Vagina (tissue), 2 donors: ENCODE measurements at regions not wholly inside any gene's neighbourhood (a gene's known extent, or its start where the extent isn't known, plus 50 kb on each side); places are given as distances from the start of the nearest gene placed in this dataset.

ENCODE experiments used
- DNase-seq, 2 donors: peaks; one replicate each; pipeline ENCODE4 v3.0.0-alpha.2; 2017; ENCODE audit errors: extremely low spot score in 2 of 2
- H3K27ac ChIP-seq: fragments of 200-600 bp; sonication (generic); one replicate; pipeline ENCODE4 v1.5.1; 2019
- H3K27me3 ChIP-seq: fragments of 200-600 bp; sonication (generic); one replicate; pipeline ENCODE4 v1.5.1; 2019
- H3K36me3 ChIP-seq, 2 donors: fragments of 200-600 bp; sonication (generic); one replicate each; pipeline ENCODE4 v1.5.1; 2017 to 2019
- H3K4me1 ChIP-seq: fragments of 200-600 bp; sonication (generic); one replicate; pipeline ENCODE4 v1.5.1; 2019
- H3K4me3 ChIP-seq, 2 donors: fragments of 200-600 bp; sonication (generic); 1 replicate in 1 of 2; 2 replicates in 1 of 2; pipeline ENCODE4 v1.5.1; 2016 to 2019
- H3K9me3 ChIP-seq: fragments of 200-600 bp; sonication (generic); one replicate; pipeline ENCODE4 v1.5.1; 2019
- CTCF ChIP-seq, 3 experiments: fragments of 450-650 bp in 2 of 3; fragments of 200-600 bp in 1 of 3; sonication (generic) in 1 of 3; IDR thresholded peaks; one replicate each; pipeline ENCODE4 v1.5.1; 2017 to 2019; ENCODE audit warnings: antibody characterized with exemption in 3 of 3, mild to moderate bottlenecking in 2 of 3, moderate library complexity in 2 of 3
- POLR2A ChIP-seq, 2 donors: fragments of 450-650 bp; IDR thresholded peaks; one replicate each; pipeline ENCODE4 v1.6.1; 2017; ENCODE audit warnings: antibody characterized with exemption in 2 of 2, mild to moderate bottlenecking in 2 of 2, moderate library complexity in 2 of 2
- POLR2AphosphoS5 ChIP-seq, 2 donors: sonication (generic); formaldehyde crosslinking; IDR thresholded peaks; one replicate each; pipeline ENCODE4 v1.9.0; 2017; ENCODE audit warnings: antibody characterized with exemption in 2 of 2, mild to moderate bottlenecking in 2 of 2, low read depth in 1 of 2; ENCODE audit not compliant: insufficient read depth in 1 of 2
- intact Hi-C: fragments of 100-400 bp; cut with DNase I; formaldehyde crosslinking; loops from one replicate; pipeline ENCODE4 v1.15.1; 2023

- peak; percentile 44 to 62 (median 60) for TF ChIP-seq CTCF (IDR thresholded peaks at IDR 0.05)
- TF ChIP-seq POLR2AphosphoS5 (IDR thresholded peaks at IDR 0.05; ENCODE audit: insufficient read depth in 1 of 2, low read depth in 1 of 2): no peak
- Histone ChIP-seq H3K36me3 (no peaks in the 10 kb centered on the region), H3K27me3 (no peaks in the 10 kb centered on the region), H3K4me3 (no peak overlapping the region), H3K27ac (no peak overlapping the region), H3K9me3 (no peaks in the 10 kb centered on the region), H3K4me1 (peaks cover 23% of the 10 kb centered on the region)
- no peak for DNase-seq
- intact Hi-C loops: loop anchor here (10.0 kb wide), 2 partner anchors 981 to 1071 kb away; no protein-coding TSS in a partner anchor
Observed at GRCh38 chr9:115593587-115594091, 475.7 kb upstream of the TNC start.

GRCh38 chr9:115594557-115594956 lies 476.6 kb upstream of the TNC start:
- no peaks in the 10 kb centered on the region for H3K9me3 ChIP-seq
- H3K4me3 ChIP-seq: no peak overlapping the region
- TF ChIP-seq POLR2A (IDR thresholded peaks at IDR 0.05) (no peak), CTCF (IDR thresholded peaks at IDR 0.05) (no peak), POLR2AphosphoS5 (IDR thresholded peaks at IDR 0.05; ENCODE audit: insufficient read depth in 1 of 2, low read depth in 1 of 2) (no peak)
- no peaks in the 10 kb centered on the region for H3K27me3 ChIP-seq
- intact Hi-C loops: loop anchor here (10.0 kb wide), 2 partner anchors 980 to 1070 kb away; no protein-coding TSS in a partner anchor
- DNase-seq: no peak
- H3K36me3 ChIP-seq: no peaks in the 10 kb centered on the region
- peaks cover 23% of the 10 kb centered on the region for H3K4me1 ChIP-seq
- no peak overlapping the region for H3K27ac ChIP-seq

GRCh38 chr9:115596021-115596745 lies 478.2 kb upstream of the TNC start:
- DNase-seq: no peak
- TF ChIP-seq CTCF (IDR thresholded peaks at IDR 0.05) (no peak), POLR2AphosphoS5 (IDR thresholded peaks at IDR 0.05; ENCODE audit: insufficient read depth in 1 of 2, low read depth in 1 of 2) (no peak)
- H3K4me1 ChIP-seq: peaks cover 23% of the 10 kb centered on the region
- H3K27ac ChIP-seq: no peak overlapping the region
- no peak overlapping the region for H3K4me3 ChIP-seq
- intact Hi-C loops: loop anchor here (10.0 kb wide), 2 partner anchors 979 to 1069 kb away; no protein-coding TSS in a partner anchor
- no peaks in the 10 kb centered on the region for H3K27me3 ChIP-seq
- H3K36me3 ChIP-seq: no peaks in the 10 kb centered on the region
- H3K9me3 ChIP-seq: no peaks in the 10 kb centered on the region

GRCh38 chr9:115596746-115597080 lies 478.8 kb upstream of the TNC start:
- DNase-seq: no peak
- peaks cover 19% of the 10 kb centered on the region for H3K4me1 ChIP-seq
- H3K27me3 ChIP-seq: no peaks in the 10 kb centered on the region
- no peak overlapping the region for H3K4me3 ChIP-seq
- H3K36me3 ChIP-seq: no peaks in the 10 kb centered on the region
- intact Hi-C loops: loop anchor here (10.0 kb wide), 2 partner anchors 978 to 1068 kb away; no protein-coding TSS in a partner anchor
- TF ChIP-seq POLR2A (IDR thresholded peaks at IDR 0.05): no peak
- TF ChIP-seq POLR2AphosphoS5 (IDR thresholded peaks at IDR 0.05; ENCODE audit: insufficient read depth in 1 of 2, low read depth in 1 of 2): no peak
- no peak for TF ChIP-seq CTCF (IDR thresholded peaks at IDR 0.05)
- H3K9me3 ChIP-seq: no peaks in the 10 kb centered on the region
- no peak overlapping the region for H3K27ac ChIP-seq

- DNase-seq: no peak
- no peaks in the 10 kb centered on the region for H3K36me3 ChIP-seq
- no peak overlapping the region for H3K4me3 ChIP-seq
- H3K9me3 ChIP-seq: no peaks in the 10 kb centered on the region
- H3K27ac ChIP-seq: no peak overlapping the region
- no peak for TF ChIP-seq POLR2A (IDR thresholded peaks at IDR 0.05)
- TF ChIP-seq CTCF (IDR thresholded peaks at IDR 0.05): no peak
- no peak for TF ChIP-seq POLR2AphosphoS5 (IDR thresholded peaks at IDR 0.05; ENCODE audit: insufficient read depth in 1 of 2, low read depth in 1 of 2)
- intact Hi-C loops: loop anchor here (10.0 kb wide), 2 partner anchors 977 to 1067 kb away; no protein-coding TSS in a partner anchor
- peaks cover 13% of the 10 kb centered on the region for H3K4me1 ChIP-seq
- H3K27me3 ChIP-seq: no peaks in the 10 kb centered on the region
Observed at GRCh38 chr9:115597330-115597895, 479.5 kb upstream of the TNC start.
